Pancreas (tissue), 10 donors: ENCODE measurements at regions not wholly inside any gene's neighbourhood (a gene's known extent, or its start where the extent isn't known, plus 50 kb on each side); places are given as distances from the start of the nearest gene placed in this dataset.

Source experiments
- ATAC-seq, 4 donors: fragments of 200-7000 bp; cut with Tn5 transposase; one replicate each; pipeline versions ENCODE4 v1.8.0 to v1.9.1; 2020; ENCODE audit warnings: mild to moderate bottlenecking in 4 of 4, moderate library complexity in 4 of 4
- DNase-seq, 6 donors: peaks; one replicate each; pipeline ENCODE4 v3.0.0-alpha.2; 2020
- FAIRE-seq: peaks from 2 replicates; lab custom pipeline; 2012; peaks lifted over from hg19 to GRCh38; lab: Jason Lieb, UNC
- H3K27ac ChIP-seq, 4 donors: fragments of 200-600 bp; sonication (generic); 1 replicate in 3 of 4; 2 replicates in 1 of 4; pipeline versions ENCODE4 v1.5.0 to v1.8.0; 2020
- H3K27me3 ChIP-seq, 4 donors: fragments of 200-600 bp; one replicate each; pipeline ENCODE4 v1.8.0; 2021
- H3K36me3 ChIP-seq, 3 donors: fragments of 200-600 bp; sonication (generic) in 1 of 3; one replicate each; pipeline versions ENCODE4 v1.5.0 to v1.8.0; 2020 to 2021
- H3K4me1 ChIP-seq, 3 donors: fragments of 200-600 bp; one replicate each; pipeline ENCODE4 v1.8.0; 2021
- H3K4me3 ChIP-seq, 4 donors: fragments of 200-600 bp; sonication (generic) in 2 of 4; one replicate each; pipeline versions ENCODE4 v1.5.0 to v1.8.0; 2020 to 2021
- H3K9me3 ChIP-seq, 4 donors: fragments of 200-600 bp; one replicate each; pipeline ENCODE4 v1.8.0; 2021
- CTCF ChIP-seq, 4 donors: fragments of 200-600 bp; sonication (generic) in 3 of 4; IDR thresholded peaks; one replicate each; pipeline versions ENCODE4 v1.5.0 to v1.8.0; 2021; ENCODE audit warnings: antibody characterized with exemption in 4 of 4
- WGBS, 2 donors: extraction: QIAGEN DNeasy Blood & Tissue Kit; methylation state at CpG; one replicate each; pipeline ENCODE4 v1.1.7; 2013; 5-methylcytosine and 5-hydroxymethylcytosine counted together
- intact Hi-C, 3 donors: fragments of 100-400 bp; cut with DNase I; formaldehyde crosslinking; loops; one replicate each; pipeline versions ENCODE4 v1.11.1 to v1.14.2; 2022
- donor health status: healthy with polysubstance abuse.
- donor health status: DM: no; HTN: no; CAD: no; lungs with moderate emphysema.
- donor health status: DM: no; HTN: no; CAD: no.
- donor health status: control.
- donor health status: control.
- donor health status: Bipolar disorder and iron deficiency.
- donor health status: DM: yes; HTN: yes; CAD: no.
- donor health status: DM: no; HTN: no; CAD: no.
- donor health status: DM: no; HTN: no; CAD: no.
- donor health status: DM: yes; HTN: yes; CAD: no.

GRCh38 chr2:64363140-64363539 lies 90.8 kb upstream of the LGALSL start:
- WGBS, 2 donors, result 94 to 95% methylated on average over 4 of the region's 4 CpGs
- FAIRE-seq, result no peak
- DNase-seq, result no peak
- H3K27me3 ChIP-seq, result no peaks in the 10 kb centered on the region
- H3K27ac ChIP-seq, result peak overlapping the region; percentile 50 to 91 (median 84)
- intact Hi-C loops, result no loop called here
- H3K4me3 ChIP-seq, result no peak overlapping the region
- no peak for ATAC-seq
- TF ChIP-seq CTCF (IDR thresholded peaks at IDR 0.05), result no peak
- peaks cover 23 to 35% (median 24%) of the 10 kb centered on the region in 3 donors for H3K4me1 ChIP-seq
- H3K36me3 ChIP-seq, result no peaks in the 10 kb centered on the region
- no peaks in the 10 kb centered on the region for H3K9me3 ChIP-seq

GRCh38 chr2:64363848-64364247 lies 90.1 kb upstream of the LGALSL start:
- Histone ChIP-seq H3K27ac (no peak overlapping the region), H3K36me3 (no peaks in the 10 kb centered on the region), H3K27me3 (no peaks in the 10 kb centered on the region), H3K4me3 (no peak overlapping the region), H3K9me3 (no peaks in the 10 kb centered on the region), H3K4me1 (peaks cover 23 to 35% (median 24%) of the 10 kb centered on the region in 3 donors)
- DNase-seq (no peak), FAIRE-seq (no peak), ATAC-seq (no peak)
- WGBS, 2 donors, result 82 to 87% methylated on average over 2 of the region's 2 CpGs
- TF ChIP-seq CTCF (IDR thresholded peaks at IDR 0.05), result no peak
- intact Hi-C loops, result no loop called here

GRCh38 chr2:64367444-64368232 lies 86.3 kb upstream of the LGALSL start:
- FAIRE-seq (no peak), ATAC-seq (no peak), DNase-seq (no peak)
- Histone ChIP-seq H3K4me1 (peaks cover 0 to 6% (median 5%) of the 10 kb centered on the region in 3 donors), H3K9me3 (no peaks in the 10 kb centered on the region), H3K27ac (no peak overlapping the region), H3K4me3 (no peak overlapping the region), H3K27me3 (no peaks in the 10 kb centered on the region), H3K36me3 (no peaks in the 10 kb centered on the region)
- no peak for TF ChIP-seq CTCF (IDR thresholded peaks at IDR 0.05)
- WGBS, 2 donors, result 72 to 74% methylated on average over 7 of the region's 7 CpGs
- intact Hi-C loops, result no loop called here

- no peak for ATAC-seq
- 90% methylated on average over 7 of the region's 7 CpGs for WGBS, 2 donors
Observed at GRCh38 chr2:64369706-64370105, 84.3 kb upstream of the LGALSL start.

More at GRCh38 chr2:64369706-64370105, 84.3 kb upstream of the LGALSL start:
- H3K27ac ChIP-seq, result no peak overlapping the region
- no peaks in the 10 kb centered on the region for H3K9me3 ChIP-seq
- no peaks in the 10 kb centered on the region for H3K36me3 ChIP-seq
- no peak for TF ChIP-seq CTCF (IDR thresholded peaks at IDR 0.05)
- no peak for DNase-seq
- no peaks in the 10 kb centered on the region for H3K27me3 ChIP-seq
- no peak overlapping the region for H3K4me3 ChIP-seq
- no peaks in the 10 kb centered on the region for H3K4me1 ChIP-seq
- FAIRE-seq, result no peak
- intact Hi-C loops, result no loop called here
